ENCODE measurements at regions not wholly inside any gene's neighbourhood (a gene's known extent, or its start where the extent isn't known, plus 50 kb on each side); places are given as distances from the start of the nearest gene placed in this dataset.
"Not testable (repeated sequence)": the region's sequence is repeated elsewhere in the genome, so short reads cannot be mapped to it uniquely, and the experiment has no call there.

GRCh38 chr13:78133511-78133910 is 214.9 kb upstream of the EDNRB start:
- DNase-seq = no peak

GRCh38 chr13:78131811-78132210 is 213.2 kb upstream of the EDNRB start:
- DNase-seq = no peak

- no peak for DNase-seq
Observed at GRCh38 chr13:78131346-78131745, 212.7 kb upstream of the EDNRB start.

- no peak for DNase-seq
Observed at GRCh38 chr13:78129823-78130222, 211.2 kb upstream of the EDNRB start.

- DNase-seq = no peak
Observed at GRCh38 chr13:78129359-78129758, 210.7 kb upstream of the EDNRB start.

- peak in 1 of 2 donors; percentile 65 for DNase-seq
Observed at GRCh38 chr13:78121459-78122348, 203.1 kb upstream of the EDNRB start.

- DNase-seq = no peak
Observed at GRCh38 chr13:78121001-78121400, 202.4 kb upstream of the EDNRB start.

- DNase-seq = peak in 1 of 2 donors; percentile 13
Observed at GRCh38 chr13:78120144-78120543, 201.5 kb upstream of the EDNRB start.

- not testable (repeated sequence) for DNase-seq
Observed at GRCh38 chr13:78117070-78117469, 198.4 kb upstream of the EDNRB start.

- DNase-seq = no peak
Observed at GRCh38 chr13:78105656-78106055, 187.0 kb upstream of the EDNRB start.

- no peak for DNase-seq
Observed at GRCh38 chr13:78103936-78104335, 185.3 kb upstream of the EDNRB start.

GRCh38 chr13:78102741-78103140 is 184.1 kb upstream of the EDNRB start:
- DNase-seq = no peak

GRCh38 chr13:78102121-78102677 is 183.6 kb upstream of the EDNRB start:
- DNase-seq = peak; percentile 17 to 92

- no peak for DNase-seq
Observed at GRCh38 chr13:78100486-78100885, 181.9 kb upstream of the EDNRB start.

GRCh38 chr13:78098249-78098648 is 179.6 kb upstream of the EDNRB start:
- no peak for DNase-seq

- no peak for DNase-seq
Observed at GRCh38 chr13:78096221-78096620, 177.6 kb upstream of the EDNRB start.

GRCh38 chr13:78087966-78088678 is 169.5 kb upstream of the EDNRB start:
- no peak for DNase-seq

- peak in 1 of 2 donors; percentile 73 for DNase-seq
Observed at GRCh38 chr13:78085434-78086225, 167.0 kb upstream of the EDNRB start.

GRCh38 chr13:78084401-78084800 is 165.8 kb upstream of the EDNRB start:
- no peak for DNase-seq

- DNase-seq = no peak
Observed at GRCh38 chr13:78078168-78078567, 159.5 kb upstream of the EDNRB start.

- no peak for DNase-seq
Observed at GRCh38 chr13:78067290-78067689, 148.7 kb upstream of the EDNRB start.

- DNase-seq = no peak
Observed at GRCh38 chr13:78065141-78065540, 146.5 kb upstream of the EDNRB start.

GRCh38 chr13:78061806-78062205 is 143.2 kb upstream of the EDNRB start:
- DNase-seq = no peak
